ENCODE measurements at regions not wholly inside any gene's neighbourhood (a gene's known extent, or its start where the extent isn't known, plus 50 kb on each side); places are given as distances from the start of the nearest gene placed in this dataset.
A peak's percentile ranks its signal among the peaks of the same experiment; 100 is the strongest.

DNA sequence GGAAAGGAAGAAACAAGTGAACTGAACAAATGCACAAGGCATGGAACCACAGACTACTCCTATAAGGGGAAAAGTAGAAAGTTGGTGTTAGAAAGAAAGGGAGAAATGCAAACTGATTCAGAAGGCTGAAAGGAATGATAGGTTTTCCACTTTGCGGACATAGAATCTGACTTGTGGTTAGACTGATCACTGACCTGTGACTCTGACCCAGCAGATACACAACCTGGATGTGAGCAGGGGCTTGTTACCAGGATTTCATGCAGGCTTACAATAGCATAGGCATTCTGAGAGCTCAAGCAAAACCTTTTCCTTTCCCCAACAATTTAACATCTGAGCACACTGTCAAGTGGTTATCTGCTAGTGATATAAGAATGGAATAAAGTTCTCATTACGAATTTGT is 237.0 kb upstream of the CDH20 start:
- no peak for DNase-seq

DNA sequence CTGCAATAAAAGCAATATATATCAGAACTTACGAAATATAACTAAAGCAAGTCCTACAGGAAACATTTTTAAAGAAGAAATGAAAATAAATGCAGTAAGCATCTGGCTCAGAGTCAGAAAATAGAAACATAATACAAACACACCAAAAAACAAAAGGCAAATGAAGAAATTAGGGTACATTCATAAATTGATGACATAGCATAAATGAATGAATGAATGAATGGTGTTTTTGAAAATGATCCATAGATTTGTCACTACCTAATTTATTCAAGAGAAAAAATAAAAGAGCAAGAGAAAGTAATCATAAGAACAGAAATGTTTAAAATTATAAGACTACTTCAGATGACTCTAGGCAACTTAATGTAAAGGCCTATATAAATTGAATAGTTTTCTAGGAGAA is 226.1 kb upstream of the CDH20 start:
- no peak for DNase-seq

DNA sequence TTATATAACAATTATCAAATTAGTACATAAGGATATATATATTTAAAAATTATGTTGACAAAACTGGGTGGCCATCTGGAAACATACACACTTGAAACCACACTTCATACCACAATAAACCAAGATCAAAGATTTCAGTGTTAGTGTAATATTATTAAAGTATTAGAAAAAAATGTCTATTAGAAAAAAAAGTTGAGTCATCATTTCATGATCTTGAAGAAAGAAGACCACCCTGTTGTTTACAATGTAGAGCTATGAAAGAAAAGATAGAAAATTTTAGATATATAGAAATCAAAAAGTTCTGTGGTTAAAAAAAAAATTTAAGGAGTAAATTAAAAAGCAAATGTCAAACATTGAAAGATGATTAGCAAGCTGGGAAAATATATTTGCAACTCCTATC is 224.5 kb upstream of the CDH20 start:
- no peak for DNase-seq

DNA sequence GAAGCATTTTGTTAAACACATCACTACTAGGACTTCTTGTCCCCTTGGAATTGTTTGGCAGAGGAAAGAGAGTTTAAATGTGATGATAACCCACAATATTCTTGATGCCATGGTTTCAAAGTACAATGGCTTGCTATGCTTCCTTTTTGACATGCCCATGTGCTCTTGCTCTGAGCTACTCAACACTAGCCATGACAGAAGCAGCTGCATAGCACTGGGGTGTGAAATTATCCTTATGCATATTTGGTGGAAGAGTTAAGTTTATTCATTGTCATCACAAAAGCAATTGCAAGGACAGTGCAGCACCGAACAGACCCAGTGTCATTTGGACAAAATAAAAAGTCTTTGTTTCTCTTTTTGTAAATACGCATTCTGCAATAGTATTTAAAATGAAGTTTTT is 209.9 kb upstream of the CDH20 start:
- DNase-seq, result no peak

DNA sequence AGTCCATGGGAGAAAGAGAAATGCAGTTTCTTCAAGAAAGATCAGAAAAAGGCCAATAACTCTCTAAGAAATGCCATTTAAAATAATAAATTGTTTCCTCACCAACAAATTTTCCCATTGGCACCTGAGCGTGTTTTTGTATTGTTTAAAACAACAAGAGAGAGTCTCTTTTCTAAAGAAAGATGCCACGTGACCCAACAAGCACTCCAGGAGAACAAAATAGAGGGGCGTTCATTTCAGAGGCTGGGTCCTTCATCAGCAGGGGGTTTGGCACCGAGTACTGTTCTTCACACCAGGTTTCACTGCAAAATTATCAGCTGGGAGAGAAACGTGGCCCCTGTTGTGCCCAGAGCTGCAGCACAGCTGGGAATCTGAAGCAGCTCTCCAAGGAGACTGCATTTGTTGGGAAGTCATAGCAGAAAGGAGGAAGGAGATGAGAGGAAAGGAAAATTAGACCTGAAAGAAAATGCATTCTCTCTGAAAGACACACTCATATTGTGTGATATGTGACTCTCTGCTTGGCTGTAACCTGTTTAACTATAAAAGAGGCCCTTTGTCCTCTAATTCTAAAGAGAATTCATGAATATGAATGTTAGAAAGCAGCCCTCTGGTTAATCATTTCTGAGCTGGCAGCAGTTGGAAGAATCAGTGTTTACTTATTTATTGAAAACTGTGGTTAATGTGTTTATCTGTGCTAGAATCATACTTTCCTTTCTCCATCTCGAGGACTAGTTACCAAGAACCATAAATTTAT is 205.3 kb upstream of the CDH20 start:
- peak; percentile 44 for DNase-seq

DNA sequence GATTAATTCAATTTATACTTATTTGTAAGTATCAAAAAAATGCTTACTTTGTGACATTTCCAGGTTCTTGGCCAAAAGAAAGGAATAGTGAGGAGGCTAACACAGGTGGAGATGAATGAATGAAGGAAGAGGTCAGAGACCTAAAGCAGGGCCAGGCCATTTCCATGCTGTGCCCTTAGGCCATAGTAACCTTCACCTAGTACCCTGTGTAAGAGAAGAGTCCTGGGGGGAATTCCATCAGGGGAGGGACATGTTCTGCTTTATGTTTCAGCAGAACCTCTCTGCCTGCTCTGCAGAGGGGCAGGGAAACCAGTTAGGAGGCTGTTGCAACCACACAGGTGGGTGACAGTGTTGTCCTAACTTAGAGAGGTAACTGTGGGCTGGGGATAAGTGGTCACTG is 204.2 kb upstream of the CDH20 start:
- no peak for DNase-seq

DNA sequence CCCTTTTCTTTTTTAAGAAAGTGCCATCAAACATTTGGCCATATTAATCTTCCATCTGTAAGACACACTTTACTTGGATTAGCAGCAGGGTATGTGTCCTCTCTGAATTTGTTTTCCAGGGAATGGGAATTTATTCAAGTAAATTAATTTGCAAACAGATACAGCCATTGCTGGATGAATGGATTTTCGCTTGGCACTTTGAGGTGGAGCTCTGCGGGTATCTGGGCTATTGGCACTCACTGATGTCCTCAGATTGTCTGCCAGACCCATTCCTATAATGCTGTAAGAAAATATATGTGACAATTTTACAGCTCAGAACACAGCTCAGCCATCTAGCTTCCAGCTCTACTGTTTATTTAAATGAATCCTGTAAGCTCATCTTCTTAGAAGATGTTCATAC is 201.2 kb upstream of the CDH20 start:
- no peak for DNase-seq

DNA sequence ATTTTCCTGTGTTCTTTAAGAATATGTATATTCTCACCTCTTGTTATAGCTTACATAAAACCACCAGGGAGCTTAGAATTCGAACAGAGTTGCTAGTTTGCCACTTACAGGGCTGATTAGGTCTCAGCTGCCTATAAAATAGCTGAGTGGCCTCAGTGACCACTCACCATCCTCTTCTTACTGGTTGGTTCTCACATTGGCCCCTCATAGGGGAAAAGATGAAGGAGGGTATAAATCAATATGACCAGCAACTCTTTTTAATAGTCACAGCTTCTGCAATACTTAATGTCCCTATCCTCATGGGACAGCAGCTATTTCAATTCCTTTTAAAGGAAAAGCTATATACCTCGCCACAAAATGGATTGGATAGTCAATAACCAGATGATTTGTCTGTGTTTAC is 199.4 kb upstream of the CDH20 start:
- no peak for DNase-seq

DNA sequence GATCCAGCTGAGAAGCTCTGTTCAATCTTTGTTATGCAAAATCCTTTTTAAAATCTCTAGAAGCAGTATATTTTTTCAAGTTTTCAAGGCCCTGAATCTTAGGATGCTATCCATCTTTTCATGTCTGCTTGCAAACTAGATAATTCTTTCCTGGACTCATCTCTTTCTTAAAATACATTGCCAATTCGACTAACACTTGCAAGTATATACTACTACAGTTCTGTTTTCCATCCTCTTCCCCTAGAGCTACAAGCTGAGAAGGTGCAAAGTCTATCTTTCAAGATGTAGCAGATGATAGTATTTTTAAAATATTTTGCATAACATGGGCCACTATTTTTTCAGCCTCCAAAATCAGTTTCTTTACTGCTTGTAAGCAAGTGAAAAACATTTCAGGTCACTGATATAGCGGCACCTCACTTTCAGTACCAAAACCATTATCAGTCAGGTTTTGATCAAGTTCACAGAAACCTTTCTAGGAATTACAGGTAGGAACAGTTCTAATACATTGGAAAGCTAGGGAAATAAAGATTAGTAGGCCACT is 196.4 kb upstream of the CDH20 start:
- DNase-seq, result no peak

DNA sequence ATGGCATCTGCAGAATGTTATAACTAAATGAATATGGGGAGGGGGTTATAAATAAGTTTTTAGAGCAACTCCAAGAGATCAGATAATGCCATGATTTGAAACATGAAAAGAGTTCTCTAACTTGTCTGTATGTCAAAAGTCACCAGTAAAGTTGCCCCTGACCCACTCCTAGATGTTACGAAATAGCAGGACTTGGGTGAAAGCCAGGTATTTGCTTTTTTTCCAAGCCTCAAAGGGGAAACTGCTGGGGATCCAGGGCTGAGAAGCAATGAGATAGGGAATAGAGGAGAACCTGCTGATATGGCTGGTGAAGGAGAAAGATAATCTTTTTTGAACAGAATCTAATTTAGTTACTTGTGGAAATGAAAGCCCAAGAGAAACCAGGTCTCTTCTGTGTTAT is 191.5 kb upstream of the CDH20 start:
- DNase-seq, result no peak

DNA sequence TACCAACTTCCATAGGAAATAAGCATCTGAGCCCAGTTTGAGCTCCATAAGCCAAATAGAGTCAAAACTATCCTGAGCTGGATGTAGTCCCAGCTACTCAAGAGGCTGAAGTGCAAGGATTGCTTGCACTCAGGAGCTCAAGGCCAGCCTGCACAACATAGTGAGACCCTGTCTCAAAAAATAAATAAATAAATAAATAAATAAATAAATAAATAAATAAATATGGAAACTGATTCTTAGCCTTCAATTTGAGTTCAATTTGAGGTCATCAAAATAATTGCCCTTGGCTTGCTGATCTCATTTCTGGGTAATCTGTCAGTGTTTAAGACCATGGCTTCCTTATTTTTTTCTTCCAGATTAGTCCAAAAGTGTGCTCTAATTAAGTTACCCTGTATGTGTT is 184.9 kb upstream of the CDH20 start:
- DNase-seq, result no peak

DNA sequence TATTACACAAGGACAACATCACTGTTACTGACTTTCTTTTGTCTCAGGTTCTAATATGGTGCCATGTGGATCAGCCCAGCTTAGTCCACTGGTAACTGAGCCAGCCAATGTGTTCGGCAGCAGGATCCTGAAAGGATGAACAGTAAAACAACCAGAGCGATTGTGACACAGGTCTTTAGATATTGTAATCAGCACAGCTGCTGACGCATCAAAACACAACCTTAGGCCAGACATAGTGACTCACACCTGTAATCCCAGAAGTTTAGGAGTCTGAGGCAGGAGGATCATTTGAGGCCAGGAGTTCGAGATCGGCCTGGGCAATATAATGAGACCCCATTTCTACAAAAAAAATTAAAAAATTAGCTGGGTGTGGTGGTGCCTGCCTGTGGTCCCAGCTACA is 183.4 kb upstream of the CDH20 start:
- DNase-seq, result no peak

DNA sequence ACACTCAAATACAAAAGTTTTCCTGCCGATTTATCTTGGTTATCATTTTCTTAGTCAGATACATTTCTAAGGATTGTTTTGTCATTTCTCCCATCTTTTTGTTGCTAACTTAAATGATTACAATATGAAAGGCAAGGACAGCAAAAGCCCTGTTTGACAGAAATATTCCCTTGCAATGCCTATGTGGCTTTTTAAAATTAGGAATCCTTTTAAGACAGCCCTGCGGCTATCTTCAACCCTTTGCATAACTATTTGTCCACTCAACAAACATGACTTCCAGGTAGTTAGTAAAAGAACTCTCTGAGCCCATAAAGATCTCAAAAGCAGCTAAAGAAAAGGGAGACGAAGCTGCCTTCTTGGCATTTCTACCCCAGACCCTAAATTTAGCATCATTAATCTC is 179.7 kb upstream of the CDH20 start:
- no peak for DNase-seq

DNA sequence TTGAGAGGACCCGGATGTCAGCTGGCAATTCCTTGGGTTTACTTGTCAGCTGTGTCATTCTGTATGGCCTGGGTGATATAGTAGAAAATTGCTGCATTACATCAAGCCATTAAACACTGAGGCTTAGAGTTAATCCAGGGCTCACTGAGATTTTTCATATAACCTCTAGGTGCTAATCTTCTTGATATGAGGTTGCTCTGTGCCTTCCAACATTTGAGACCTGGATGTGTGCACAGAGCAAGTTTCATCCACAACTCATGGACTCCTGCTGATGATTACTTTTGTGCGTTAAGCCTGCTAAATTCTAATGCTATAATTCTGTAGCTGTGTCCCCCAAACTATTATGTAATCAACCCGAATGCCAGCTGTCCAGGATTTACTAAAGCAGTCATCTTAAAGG is 178.4 kb upstream of the CDH20 start:
- no peak for DNase-seq

DNA sequence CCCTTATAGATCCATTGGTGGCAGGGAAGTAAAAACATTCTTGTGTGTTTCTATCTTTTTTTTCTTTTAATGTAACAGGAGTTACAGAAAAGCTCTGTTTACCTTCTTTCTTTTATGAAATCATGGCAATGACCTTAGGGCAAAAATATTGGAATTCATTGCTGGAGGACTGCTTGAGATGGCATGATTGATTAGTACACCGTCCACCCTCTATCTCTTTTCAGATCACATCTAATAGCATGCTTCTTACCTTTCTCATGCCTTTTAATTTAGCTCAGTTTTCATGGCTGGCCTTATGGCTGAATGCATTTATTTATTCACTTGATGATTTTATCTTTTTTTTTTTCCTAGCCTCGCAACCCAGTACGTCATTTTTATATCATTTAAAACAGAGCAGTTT is 177.6 kb upstream of the CDH20 start:
- DNase-seq, result no peak

DNA sequence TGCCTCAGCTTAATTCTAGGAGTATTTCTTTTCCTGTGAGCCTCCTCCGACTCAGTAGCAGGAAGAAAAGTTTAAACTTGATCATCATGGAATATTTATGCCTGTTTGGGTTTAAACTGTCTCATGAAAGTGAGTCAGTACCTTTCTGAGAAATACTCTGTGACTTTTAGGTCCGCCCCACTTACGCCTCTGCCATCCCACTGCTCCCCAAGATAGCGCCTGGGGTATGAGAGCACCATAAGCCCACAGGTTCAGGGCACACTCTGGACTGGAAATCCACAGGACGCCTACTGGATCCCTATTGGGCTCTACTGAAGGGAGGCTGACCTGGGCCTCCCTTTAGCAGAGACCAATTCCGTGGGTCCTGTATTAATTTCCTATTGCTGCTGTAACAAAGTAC is 175.8 kb upstream of the CDH20 start:
- no peak for DNase-seq

DNA sequence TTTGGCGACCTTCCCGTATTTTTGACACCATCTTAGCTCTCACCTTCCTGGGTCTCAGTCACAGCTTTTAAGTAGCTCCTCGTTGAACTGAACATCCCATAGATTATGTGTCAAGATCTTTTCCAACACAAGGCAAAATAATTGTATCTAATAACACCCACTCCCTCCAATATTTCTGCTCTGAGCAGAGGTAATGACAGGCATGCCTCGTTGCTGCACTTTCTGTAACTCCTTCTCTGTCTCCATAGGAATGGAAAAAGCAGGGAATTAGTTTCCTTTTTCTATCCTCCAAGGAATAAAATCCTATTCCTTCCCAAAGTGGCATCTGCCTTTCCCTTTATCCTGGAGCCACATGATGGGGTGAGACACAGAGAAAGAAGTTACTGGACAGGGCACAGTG is 174.0 kb upstream of the CDH20 start:
- no peak for DNase-seq

DNA sequence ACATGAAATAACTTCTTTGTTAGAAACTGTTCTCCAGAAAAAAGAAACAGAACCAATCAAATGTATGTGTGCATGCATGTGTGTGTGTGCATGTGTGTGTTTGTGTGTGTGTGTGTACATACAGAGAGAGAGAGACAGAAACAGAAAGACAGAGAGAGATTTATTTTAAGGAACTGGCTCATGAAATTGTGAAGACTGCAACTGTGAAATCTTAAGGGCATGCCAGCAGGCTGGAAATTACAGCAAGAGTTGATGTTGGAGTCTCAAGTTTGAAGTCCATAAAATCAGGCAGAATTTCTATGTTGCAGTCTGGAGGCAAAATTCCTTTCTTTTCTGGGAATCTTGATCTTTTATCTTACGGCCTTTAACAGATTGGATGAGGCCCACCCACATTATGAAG is 168.9 kb upstream of the CDH20 start:
- no peak for DNase-seq

DNA sequence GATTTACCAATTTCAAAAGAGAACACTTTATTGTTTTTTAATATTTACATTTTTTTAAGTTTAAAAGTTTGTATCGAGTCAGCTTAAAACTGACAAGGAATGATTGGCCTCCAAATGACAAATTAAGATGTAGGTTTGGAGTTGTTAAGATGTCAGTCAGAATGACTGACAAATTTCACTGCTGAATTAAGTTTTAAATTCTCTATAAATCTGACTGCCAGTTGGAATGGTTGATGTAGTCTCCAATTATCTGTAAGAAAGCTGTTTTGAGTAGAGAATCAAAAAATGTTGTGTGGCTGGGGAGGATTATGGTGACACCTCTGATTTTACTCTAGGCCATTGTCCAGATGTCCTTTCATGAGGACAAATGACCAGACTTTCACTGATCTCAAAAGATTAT is 165.3 kb upstream of the CDH20 start:
- no peak for DNase-seq

DNA sequence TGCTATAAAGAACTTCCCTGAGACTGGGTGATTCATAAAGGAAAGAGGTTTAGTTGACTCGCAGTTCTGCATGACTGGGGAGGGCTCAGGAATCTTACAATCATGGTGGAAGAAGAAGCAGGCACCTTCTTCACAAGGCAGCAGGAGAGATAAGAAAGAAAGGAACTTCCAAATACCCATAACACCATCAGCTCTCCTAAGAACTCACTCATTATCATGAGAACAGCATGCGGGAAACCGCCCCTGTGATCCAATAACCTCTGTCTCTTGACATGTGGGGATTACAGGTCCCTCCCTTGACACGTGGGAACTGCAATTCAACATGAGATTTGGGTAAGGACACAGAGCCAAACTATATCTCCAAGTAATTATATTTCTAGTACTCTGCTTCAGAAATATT is 163.8 kb upstream of the CDH20 start:
- DNase-seq, result no peak

DNA sequence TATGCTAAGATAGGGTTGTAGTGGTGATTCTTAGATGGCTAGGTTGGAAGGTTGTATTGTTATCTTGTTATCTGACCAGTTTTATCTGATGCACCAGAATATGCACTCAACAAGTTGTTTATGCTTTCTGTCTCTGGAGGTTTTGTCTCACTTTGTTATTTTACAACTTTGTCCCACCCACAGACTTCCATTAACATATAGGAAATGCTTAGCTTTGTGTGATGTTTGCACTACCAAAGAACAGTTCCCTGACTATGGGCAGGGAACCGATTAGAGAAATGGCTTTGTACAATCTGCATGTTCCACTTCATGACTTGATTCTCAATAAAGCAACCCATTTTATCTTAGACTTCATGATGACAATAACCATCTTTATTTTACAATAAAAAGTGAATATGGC is 160.6 kb upstream of the CDH20 start:
- no peak for DNase-seq

DNA sequence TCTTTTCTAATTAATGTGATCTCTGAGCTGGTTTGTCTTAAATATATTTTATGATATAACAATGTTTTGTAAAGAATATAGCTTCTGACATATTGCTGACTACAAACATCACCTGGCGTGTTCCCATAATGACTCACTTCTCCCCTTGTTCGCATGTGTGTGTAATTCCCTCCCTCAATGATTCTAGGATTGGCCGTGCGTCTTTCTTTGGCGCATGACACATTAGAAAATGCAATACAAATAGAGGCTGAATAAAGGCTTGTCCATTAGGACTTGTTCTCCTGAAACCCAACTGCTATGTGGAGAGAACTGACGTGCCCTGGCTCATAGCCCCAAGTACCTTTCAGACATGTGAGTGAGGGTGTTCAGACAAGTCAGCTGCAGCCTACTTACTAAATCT is 159.7 kb upstream of the CDH20 start:
- no peak for DNase-seq

DNA sequence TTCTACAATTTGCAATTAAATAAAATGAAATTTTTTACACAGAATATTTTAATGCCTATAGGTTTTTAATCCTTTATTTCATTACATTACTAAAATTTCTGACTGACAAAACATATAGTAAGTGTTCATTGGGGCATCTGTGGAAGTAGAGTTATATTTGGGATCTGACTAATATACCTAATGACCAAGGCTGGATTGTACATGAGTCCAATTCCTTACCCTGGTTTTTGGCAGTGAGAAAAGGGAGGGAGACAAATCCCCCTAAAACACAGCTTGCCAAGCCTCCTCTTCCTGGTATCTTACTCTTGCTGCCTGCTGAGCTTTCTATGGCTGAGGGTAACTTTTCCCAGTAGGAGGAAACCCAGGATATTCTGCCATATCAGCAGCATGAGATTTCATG is 149.4 kb upstream of the CDH20 start:
- no peak for DNase-seq

DNA sequence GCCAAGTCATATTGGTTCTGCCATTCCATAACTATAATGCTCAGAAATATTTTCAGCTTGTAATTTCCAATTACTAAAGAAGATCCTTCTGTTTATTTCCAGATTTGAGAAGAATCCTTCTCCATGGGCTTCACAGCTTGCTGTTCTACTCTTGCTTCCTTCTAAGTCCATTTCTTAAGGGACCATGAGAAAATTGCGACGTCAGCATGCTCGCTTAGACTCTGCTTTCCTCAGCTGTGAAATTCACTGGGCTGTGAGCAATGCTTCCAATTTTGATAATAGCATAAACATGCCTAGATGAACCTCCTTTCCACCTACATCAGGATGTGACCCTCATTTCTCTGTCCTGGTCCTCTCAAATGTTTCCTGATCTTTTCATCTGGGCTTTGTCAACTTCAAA is 145.3 kb upstream of the CDH20 start:
- DNase-seq, result no peak

DNA sequence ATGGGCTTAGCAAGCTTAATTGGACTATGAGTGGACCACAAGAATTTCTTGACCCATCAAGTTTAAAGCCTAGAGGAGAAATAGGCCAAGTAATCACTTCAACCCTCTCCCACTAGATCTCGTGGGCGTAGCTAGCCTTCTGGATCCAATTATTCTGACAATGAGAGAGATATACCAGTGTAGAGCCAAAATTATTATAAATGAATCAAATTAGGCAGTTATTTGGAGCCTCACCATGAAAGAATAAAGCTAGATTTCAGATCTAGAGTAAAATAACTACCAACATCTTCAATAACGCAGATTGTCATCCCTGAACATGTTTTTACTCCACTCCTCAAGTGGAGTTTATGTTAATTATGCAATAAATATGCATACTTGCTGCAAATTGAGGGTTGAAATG is 143.9 kb upstream of the CDH20 start:
- no peak for DNase-seq

DNA sequence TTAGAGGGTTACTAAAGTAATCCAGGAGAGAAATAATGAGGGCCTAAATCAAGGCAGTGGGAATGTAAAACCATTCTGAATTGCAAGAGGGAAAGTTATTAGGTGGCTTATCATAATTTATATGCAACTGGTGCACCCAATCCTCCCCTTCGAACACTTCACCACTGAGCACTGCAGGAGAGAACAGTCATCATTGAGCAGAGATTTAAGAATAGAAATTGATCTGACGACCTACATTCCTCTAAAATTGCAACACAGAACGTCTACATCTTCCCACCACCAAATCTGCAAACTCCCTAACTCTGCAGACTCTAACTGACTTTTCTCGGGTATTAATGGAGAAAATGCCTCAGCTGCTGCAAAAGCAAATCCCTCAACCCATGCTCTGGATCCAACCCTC is 138.5 kb upstream of the CDH20 start:
- DNase-seq, result no peak
